Endothelial cell of umbilical vein (primary cell): ENCODE measurements at regions not wholly inside any gene's neighbourhood (a gene's known extent, or its start where the extent isn't known, plus 50 kb on each side); places are given as distances from the start of the nearest gene placed in this dataset.

ENCODE experiments used
- BruUV-seq: library from RNA; stranded (reverse); fragments of 400-500 nt; replicated peaks from 2 replicates; lab custom pipeline; 2021; lab: Mats Ljungman, UMichigan
- CTCF ChIA-PET: fragments of 300-600, 350-600 bp; sonication (Branson Sonifier 250); formaldehyde crosslinking; loops from one replicate; lab custom pipeline; 2021; ENCODE audit warnings: antibody characterized with exemption, inconsistent platforms; lab: Charles Lee
- POLR2A ChIA-PET: fragments of 300-600, 350-600 bp; sonication (Branson Sonifier 250); formaldehyde crosslinking; loops from one replicate; lab custom pipeline; 2021; ENCODE audit warnings: antibody characterized with exemption, inconsistent platforms; lab: Charles Lee
- DNase-seq: peaks from one replicate; pipeline ENCODE4 v3.0.0-alpha.2; 2011; ENCODE audit warnings: low read depth, low spot score
- FAIRE-seq: peaks from 2 replicates; lab custom pipeline; 2011; peaks lifted over from hg19 to GRCh38; lab: Jason Lieb, UNC
- H2AFZ ChIP-seq: 2 replicates; pipeline ENCODE4 v1.6.0; 2012; ENCODE audit warnings: low read depth, low read length, control low read depth, inconsistent platforms
- H3K27ac ChIP-seq: 2 replicates; pipeline ENCODE4 v1.5.1; 2011; ENCODE audit warnings: low read depth, mild to moderate bottlenecking, control low read depth, low read length, moderate library complexity; ENCODE audit not compliant: insufficient read depth
- H3K27me3 ChIP-seq, 2 experiments: 2 replicates each; pipeline versions ENCODE4 v1.6.0 to v1.6.1; 2011; ENCODE audit warnings: low read length in 2 of 2, mixed read lengths in 1 of 2; ENCODE audit not compliant: control insufficient read depth in 2 of 2, insufficient read depth in 2 of 2
- H3K36me3 ChIP-seq, 2 experiments: 2 replicates in 1 of 2; 3 replicates in 1 of 2; pipeline ENCODE4 v1.5.1; 2011; ENCODE audit warnings: low read length in 2 of 2, mild to moderate bottlenecking in 1 of 2, moderate library complexity in 1 of 2; ENCODE audit not compliant: control insufficient read depth in 2 of 2, insufficient read depth in 2 of 2; ENCODE audit errors: extremely low read depth in 1 of 2
- H3K4me1 ChIP-seq: 3 replicates; pipeline ENCODE4 v1.5.1; 2011; ENCODE audit warnings: mild to moderate bottlenecking, low read length; ENCODE audit not compliant: control insufficient read depth, insufficient read depth; ENCODE audit errors: extremely low read depth
- H3K4me2 ChIP-seq: 2 replicates; pipeline ENCODE4 v1.6.1; 2011; ENCODE audit warnings: low read length, control low read depth, mixed read lengths; ENCODE audit not compliant: insufficient read depth
- H3K4me3 ChIP-seq, 3 experiments: fragments of 200-600 bp in 1 of 3; sonication (generic), shearing (Covaris generic) in 1 of 3; replicated peaks in 1 of 3; 2 replicates each; pipeline ENCODE4 v1.5.1; 2011 to 2016; ENCODE audit warnings: control low read depth in 3 of 3, low read length in 3 of 3, mild to moderate bottlenecking in 2 of 3, inconsistent platforms in 1 of 3, low read depth in 1 of 3, moderate library complexity in 1 of 3; ENCODE audit not compliant: insufficient read depth in 1 of 3
- H3K79me2 ChIP-seq: 2 replicates; pipeline ENCODE4 v1.6.0; 2012; ENCODE audit warnings: low read length, inconsistent platforms; ENCODE audit not compliant: control insufficient read depth, insufficient read depth
- H3K9ac ChIP-seq: replicated peaks from 2 replicates; pipeline ENCODE3; 2011; ENCODE audit warnings: low read length, control low read depth; ENCODE audit not compliant: insufficient read depth; ENCODE audit errors: extremely low read depth
- H3K9me1 ChIP-seq: replicated peaks from 3 replicates; pipeline ENCODE4 v1.6.0; 2011; ENCODE audit warnings: mild to moderate bottlenecking, low read length; ENCODE audit not compliant: control insufficient read depth, insufficient read depth; ENCODE audit errors: extremely low read depth
- H3K9me3 ChIP-seq: replicated peaks from 2 replicates; pipeline ENCODE4 v1.5.1; 2012; ENCODE audit warnings: low read length, inconsistent platforms; ENCODE audit not compliant: control insufficient read depth, insufficient read depth
- H4K20me1 ChIP-seq: replicated peaks from 2 replicates; pipeline ENCODE3; 2011; ENCODE audit warnings: mild to moderate bottlenecking, low read length; ENCODE audit not compliant: control insufficient read depth, insufficient read depth; ENCODE audit errors: extremely low read depth
- CTCF ChIP-seq, 2 donors: IDR thresholded peaks; 1 replicate in 1 of 2; 2 replicates in 1 of 2; pipeline ENCODE4 v1.5.1; 2011; ENCODE audit warnings: low read length in 2 of 2, mild to moderate bottlenecking in 2 of 2, moderate library complexity in 2 of 2, control low read depth in 1 of 2, inconsistent platforms in 1 of 2, low read depth in 1 of 2; ENCODE audit not compliant: insufficient read depth in 1 of 2; ENCODE audit errors: extremely low read depth in 1 of 2
- EZH2 ChIP-seq: IDR thresholded peaks from 2 replicates; pipeline ENCODE4 v1.6.1; 2012; ENCODE audit warnings: borderline replicate concordance, low read depth, mild to moderate bottlenecking, moderate library complexity, low read length, inconsistent platforms; ENCODE audit not compliant: severe bottlenecking
- FOS ChIP-seq: IDR thresholded peaks from 2 replicates; pipeline ENCODE4 v1.6.1; 2011; ENCODE audit warnings: mild to moderate bottlenecking, low read length, moderate library complexity, borderline replicate concordance; ENCODE audit not compliant: insufficient read depth
- GATA2 ChIP-seq: IDR thresholded peaks from 2 replicates; pipeline ENCODE4 v1.7.0; 2011; ENCODE audit warnings: low read depth, mild to moderate bottlenecking, moderate library complexity, mixed read lengths, low read length; ENCODE audit not compliant: insufficient read length, insufficient read depth
- JUN ChIP-seq: IDR thresholded peaks from 2 replicates; pipeline ENCODE4 v1.6.1; 2011; ENCODE audit warnings: borderline replicate concordance, low read depth; ENCODE audit not compliant: insufficient read length, insufficient read depth
- MYC ChIP-seq: IDR thresholded peaks from one replicate; pipeline ENCODE4 v1.6.1; 2011; ENCODE audit warnings: mild to moderate bottlenecking, low read depth, low read length
- POLR2A ChIP-seq: IDR thresholded peaks from 2 replicates; pipeline ENCODE4 v1.6.1; 2012; ENCODE audit warnings: low read depth, mild to moderate bottlenecking, control low read depth, low read length
- POLR2AphosphoS5 ChIP-seq: IDR thresholded peaks from 2 replicates; pipeline ENCODE4 v1.6.1; 2012; ENCODE audit warnings: low read depth, mild to moderate bottlenecking, control low read depth, low read length, moderate library complexity; ENCODE audit not compliant: insufficient read depth
- dilution Hi-C: fragments of 300-500 bp; cut with MboI; formaldehyde crosslinking; loops from one replicate; pipeline ENCODE4 v1.15.0; 2019; ENCODE audit warnings: low sequenced_read_pairs; ENCODE audit not compliant: extremely low pct_ligation_motif_present
- intact Hi-C: fragments of 100-400 bp; cut with micrococcal nuclease; formaldehyde crosslinking; loops from one replicate; pipeline ENCODE4 v1.10.0; 2022
- TF ChIP-seq, protein P1 (sequence below): IDR thresholded peaks from 2 replicates; pipeline ENCODE4 v1.6.1; 2011; ENCODE audit not compliant: insufficient read depth, insufficient read length

DNA sequence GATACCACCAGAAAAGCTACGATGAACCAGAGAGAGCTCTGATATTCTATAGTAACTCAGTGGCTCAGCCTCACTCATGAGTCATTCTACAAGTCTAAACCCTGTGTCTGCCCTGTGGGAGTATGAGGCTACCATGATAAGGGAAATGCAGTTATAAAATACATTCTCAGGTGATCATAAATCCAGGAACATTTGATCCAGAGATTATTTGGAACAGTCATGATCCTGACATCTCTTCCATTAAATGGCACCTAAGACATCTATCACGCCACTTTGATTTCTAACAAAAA, 202.6 kb upstream of the RASSF8 start:
- H3K9me3 ChIP-seq, result no peaks in the 10 kb centered on the region
- H4K20me1 ChIP-seq, result no peaks in the 10 kb centered on the region
- H3K4me3 ChIP-seq, result no peak overlapping the region
- POLR2A ChIA-PET, result no interaction called here
- H3K9me1 ChIP-seq, result no peaks in the 10 kb centered on the region
- no peak for FAIRE-seq
- H3K36me3 ChIP-seq, result no peaks in the 10 kb centered on the region
- H3K27me3 ChIP-seq, result no peaks in the 10 kb centered on the region
- intact Hi-C loops, result no loop called here
- H3K27ac ChIP-seq, result no peak overlapping the region
- no TSS peak for BruUV-seq
- CTCF ChIA-PET, result interaction anchor here (0.8 to 1.7 kb wide), 2 partner anchors 39 to 110 kb away, joined by 3 read pairs; no protein-coding TSS in a partner anchor
- no peak overlapping the region for H3K9ac ChIP-seq
- dilution Hi-C loops, result no loop called here
- no peak overlapping the region for H2AFZ ChIP-seq
- H3K79me2 ChIP-seq, result no peaks in the 10 kb centered on the region
- H3K4me1 ChIP-seq, result no peaks in the 10 kb centered on the region
- TF ChIP-seq FOS (no peak), GATA2 (no peak), JUN (no peak), POLR2AphosphoS5 (no peak), EZH2 (no peak), POLR2A (no peak), CTCF (IDR thresholded peaks at IDR 0.05; ENCODE audit: extremely low read depth in 1 of 2, insufficient read depth in 1 of 2, low read depth in 1 of 2, low read length in 2 of 2) (no peak), MYC (no peak)
- TF ChIP-seq, protein P1, sequence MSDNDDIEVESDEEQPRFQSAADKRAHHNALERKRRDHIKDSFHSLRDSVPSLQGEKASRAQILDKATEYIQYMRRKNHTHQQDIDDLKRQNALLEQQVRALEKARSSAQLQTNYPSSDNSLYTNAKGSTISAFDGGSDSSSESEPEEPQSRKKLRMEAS, result no peak
- no peak overlapping the region for H3K4me2 ChIP-seq
- DNase-seq, result no peak
